SU-DHL-6 (cell line): ENCODE measurements at regions not wholly inside any gene's neighbourhood (a gene's known extent, or its start where the extent isn't known, plus 50 kb on each side); places are given as distances from the start of the nearest gene placed in this dataset.

Experiments
- EZH2phosphoT487 ChIP-seq: fragments of 200-600 bp; sonication (generic), shearing (Covaris generic); conservative IDR thresholded peaks from 2 replicates; pipeline ENCODE4 v1.6.1; 2018; ENCODE audit warnings: mild to moderate bottlenecking, antibody characterized with exemption, low read length, moderate library complexity, mixed read lengths
- TF ChIP-seq, protein P1 (sequence below): fragments of 200-600 bp; sonication (generic); IDR thresholded peaks from one replicate; pipeline ENCODE4 v1.5.1; 2017; ENCODE audit warnings: antibody characterized with exemption, mild to moderate bottlenecking, low read length, moderate library complexity; ENCODE audit not compliant: insufficient read depth, poor library complexity, severe bottlenecking

GRCh38 chr5:68377733-68378132 lies 162.2 kb downstream of the PIK3R1 start:
- TF ChIP-seq, protein P1, sequence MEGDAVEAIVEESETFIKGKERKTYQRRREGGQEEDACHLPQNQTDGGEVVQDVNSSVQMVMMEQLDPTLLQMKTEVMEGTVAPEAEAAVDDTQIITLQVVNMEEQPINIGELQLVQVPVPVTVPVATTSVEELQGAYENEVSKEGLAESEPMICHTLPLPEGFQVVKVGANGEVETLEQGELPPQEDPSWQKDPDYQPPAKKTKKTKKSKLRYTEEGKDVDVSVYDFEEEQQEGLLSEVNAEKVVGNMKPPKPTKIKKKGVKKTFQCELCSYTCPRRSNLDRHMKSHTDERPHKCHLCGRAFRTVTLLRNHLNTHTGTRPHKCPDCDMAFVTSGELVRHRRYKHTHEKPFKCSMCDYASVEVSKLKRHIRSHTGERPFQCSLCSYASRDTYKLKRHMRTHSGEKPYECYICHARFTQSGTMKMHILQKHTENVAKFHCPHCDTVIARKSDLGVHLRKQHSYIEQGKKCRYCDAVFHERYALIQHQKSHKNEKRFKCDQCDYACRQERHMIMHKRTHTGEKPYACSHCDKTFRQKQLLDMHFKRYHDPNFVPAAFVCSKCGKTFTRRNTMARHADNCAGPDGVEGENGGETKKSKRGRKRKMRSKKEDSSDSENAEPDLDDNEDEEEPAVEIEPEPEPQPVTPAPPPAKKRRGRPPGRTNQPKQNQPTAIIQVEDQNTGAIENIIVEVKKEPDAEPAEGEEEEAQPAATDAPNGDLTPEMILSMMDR = no peak
- TF ChIP-seq EZH2phosphoT487 = no peak
